ENCODE measurements at regions not wholly inside any gene's neighbourhood (a gene's known extent, or its start where the extent isn't known, plus 50 kb on each side); places are given as distances from the start of the nearest gene placed in this dataset.
"Not testable (repeated sequence)": the region's sequence is repeated elsewhere in the genome, so short reads cannot be mapped to it uniquely, and the experiment has no call there.

DNA sequence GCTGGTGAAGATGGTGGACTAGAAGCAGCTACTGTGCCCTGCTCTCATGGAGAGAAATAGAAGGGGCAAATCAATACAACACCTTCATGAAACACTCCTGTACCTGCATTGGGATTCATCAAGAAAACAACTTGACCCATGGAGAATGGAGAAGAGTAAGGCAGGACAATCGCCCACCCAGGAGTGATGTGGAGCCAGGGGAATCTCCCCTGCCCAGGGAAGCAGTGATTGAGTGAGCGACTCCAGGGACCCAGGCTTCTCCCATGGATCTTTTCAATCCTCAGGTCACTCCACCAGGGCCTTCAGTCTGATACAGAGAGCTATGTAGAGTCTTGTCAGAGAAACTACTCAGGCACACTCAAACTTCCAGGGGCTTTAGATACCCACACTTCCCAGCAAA, 161.9 kb upstream of the DYRK2 start:
- no peak overlapping the region for H3K4me3 ChIP-seq (ENCODE audit: low read depth, low read length, poor library complexity, severe bottlenecking)
- DNase-seq (ENCODE audit: low spot score) = no peak
- POLR2A ChIA-PET (ENCODE audit: low non-redundant PET) = no interaction called here
- no peak overlapping the region for H3K27ac ChIP-seq (ENCODE audit: low read depth, low read length, poor library complexity, severe bottlenecking)
- H3K27me3 ChIP-seq (replicated peaks; ENCODE audit: insufficient read depth, low read depth, low read length, poor library complexity) = no peaks in the 10 kb centered on the region
- no TSS peak for BruUV-seq (replicated peaks)
- TF ChIP-seq EZH2 (IDR thresholded peaks at IDR 0.05; ENCODE audit: borderline replicate concordance, low read depth, low read length, poor library complexity, severe bottlenecking) = no peak
- TF ChIP-seq, protein P1, sequence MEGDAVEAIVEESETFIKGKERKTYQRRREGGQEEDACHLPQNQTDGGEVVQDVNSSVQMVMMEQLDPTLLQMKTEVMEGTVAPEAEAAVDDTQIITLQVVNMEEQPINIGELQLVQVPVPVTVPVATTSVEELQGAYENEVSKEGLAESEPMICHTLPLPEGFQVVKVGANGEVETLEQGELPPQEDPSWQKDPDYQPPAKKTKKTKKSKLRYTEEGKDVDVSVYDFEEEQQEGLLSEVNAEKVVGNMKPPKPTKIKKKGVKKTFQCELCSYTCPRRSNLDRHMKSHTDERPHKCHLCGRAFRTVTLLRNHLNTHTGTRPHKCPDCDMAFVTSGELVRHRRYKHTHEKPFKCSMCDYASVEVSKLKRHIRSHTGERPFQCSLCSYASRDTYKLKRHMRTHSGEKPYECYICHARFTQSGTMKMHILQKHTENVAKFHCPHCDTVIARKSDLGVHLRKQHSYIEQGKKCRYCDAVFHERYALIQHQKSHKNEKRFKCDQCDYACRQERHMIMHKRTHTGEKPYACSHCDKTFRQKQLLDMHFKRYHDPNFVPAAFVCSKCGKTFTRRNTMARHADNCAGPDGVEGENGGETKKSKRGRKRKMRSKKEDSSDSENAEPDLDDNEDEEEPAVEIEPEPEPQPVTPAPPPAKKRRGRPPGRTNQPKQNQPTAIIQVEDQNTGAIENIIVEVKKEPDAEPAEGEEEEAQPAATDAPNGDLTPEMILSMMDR (conservative IDR thresholded peaks at IDR 0.05; ENCODE audit: low read depth, low read length) = no peak
- CTCF ChIA-PET = no interaction called here
- no peaks in the 10 kb centered on the region for H3K36me3 ChIP-seq (ENCODE audit: insufficient read depth, low read length, poor library complexity, severe bottlenecking)
- intact Hi-C loops (cut with micrococcal nuclease; ENCODE audit: unreplicated experiment) = no loop called here
- no peaks in the 10 kb centered on the region for H3K4me1 ChIP-seq (ENCODE audit: insufficient read depth, low read length, poor library complexity, severe bottlenecking)
- peaks cover 11% of the 10 kb centered on the region for H3K9me3 ChIP-seq (ENCODE audit: low read depth, low read length, poor library complexity, severe bottlenecking)

DNA sequence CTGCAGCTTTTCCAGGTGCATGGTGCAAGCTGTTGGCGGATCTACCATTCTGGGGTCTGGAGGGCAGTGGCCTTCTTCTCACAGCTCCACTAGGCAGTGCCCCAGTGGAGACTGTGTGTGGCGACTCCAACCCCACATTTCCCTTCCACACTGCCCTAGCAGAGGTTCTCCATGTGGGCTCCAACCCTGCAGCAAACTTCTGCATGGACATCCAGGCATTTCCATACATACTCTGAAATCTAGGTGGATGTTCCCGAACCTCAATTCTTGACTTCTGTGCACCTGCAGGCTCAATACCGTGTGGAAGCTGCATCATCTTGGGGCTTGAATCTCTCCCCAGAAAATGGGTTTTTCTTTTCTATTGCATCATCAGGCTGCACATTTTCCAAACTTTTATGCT, 160.2 kb upstream of the DYRK2 start:
- H3K27ac ChIP-seq (ENCODE audit: low read depth, low read length, poor library complexity, severe bottlenecking); H3K4me1 ChIP-seq (ENCODE audit: insufficient read depth, low read length, poor library complexity, severe bottlenecking); intact Hi-C loops (cut with micrococcal nuclease; ENCODE audit: unreplicated experiment); CTCF ChIA-PET; H3K36me3 ChIP-seq (ENCODE audit: insufficient read depth, low read length, poor library complexity, severe bottlenecking); H3K4me3 ChIP-seq (ENCODE audit: low read depth, low read length, poor library complexity, severe bottlenecking); BruUV-seq (replicated peaks); DNase-seq (ENCODE audit: low spot score); POLR2A ChIA-PET (ENCODE audit: low non-redundant PET); H3K27me3 ChIP-seq (replicated peaks; ENCODE audit: insufficient read depth, low read depth, low read length, poor library complexity): not testable (repeated sequence)
- H3K9me3 ChIP-seq (ENCODE audit: low read depth, low read length, poor library complexity, severe bottlenecking) = peaks cover 12% of the 10 kb centered on the region

DNA sequence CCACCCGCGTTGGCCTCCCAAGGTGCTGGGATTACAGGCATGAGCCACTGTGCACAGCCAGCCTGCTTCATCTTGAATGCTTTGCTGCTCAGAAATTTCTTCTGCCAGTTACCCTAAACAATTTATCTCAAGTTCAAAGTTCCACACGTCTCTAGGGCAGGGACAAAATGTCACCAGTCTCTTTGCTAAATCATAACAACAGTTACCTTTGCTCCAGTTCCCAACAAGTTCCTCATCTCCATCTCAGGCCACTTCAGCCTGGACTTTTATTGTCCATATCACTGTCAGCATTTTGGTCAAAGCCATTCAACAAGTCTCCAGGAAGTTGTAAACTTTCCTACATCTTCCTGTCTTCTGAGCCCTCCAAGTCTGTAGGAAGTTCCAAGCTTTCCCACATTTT, 159.5 kb upstream of the DYRK2 start:
- intact Hi-C loops (cut with micrococcal nuclease; ENCODE audit: unreplicated experiment) = no loop called here
- Histone ChIP-seq H3K36me3 (ENCODE audit: insufficient read depth, low read length, poor library complexity, severe bottlenecking) (no peaks in the 10 kb centered on the region), H3K9me3 (ENCODE audit: low read depth, low read length, poor library complexity, severe bottlenecking) (peaks cover 12% of the 10 kb centered on the region), H3K27ac (ENCODE audit: low read depth, low read length, poor library complexity, severe bottlenecking) (no peak overlapping the region), H3K4me1 (ENCODE audit: insufficient read depth, low read length, poor library complexity, severe bottlenecking) (no peaks in the 10 kb centered on the region), H3K27me3 (replicated peaks; ENCODE audit: insufficient read depth, low read depth, low read length, poor library complexity) (no peaks in the 10 kb centered on the region), H3K4me3 (ENCODE audit: low read depth, low read length, poor library complexity, severe bottlenecking) (no peak overlapping the region)
- POLR2A ChIA-PET (ENCODE audit: low non-redundant PET) = no interaction called here
- TF ChIP-seq, protein P1 (conservative IDR thresholded peaks at IDR 0.05; ENCODE audit: low read depth, low read length) = no peak
- TF ChIP-seq EZH2 (IDR thresholded peaks at IDR 0.05; ENCODE audit: borderline replicate concordance, low read depth, low read length, poor library complexity, severe bottlenecking) = no peak
- CTCF ChIA-PET = no interaction called here
- BruUV-seq (replicated peaks) = no TSS peak
- DNase-seq (ENCODE audit: low spot score) = no peak

DNA sequence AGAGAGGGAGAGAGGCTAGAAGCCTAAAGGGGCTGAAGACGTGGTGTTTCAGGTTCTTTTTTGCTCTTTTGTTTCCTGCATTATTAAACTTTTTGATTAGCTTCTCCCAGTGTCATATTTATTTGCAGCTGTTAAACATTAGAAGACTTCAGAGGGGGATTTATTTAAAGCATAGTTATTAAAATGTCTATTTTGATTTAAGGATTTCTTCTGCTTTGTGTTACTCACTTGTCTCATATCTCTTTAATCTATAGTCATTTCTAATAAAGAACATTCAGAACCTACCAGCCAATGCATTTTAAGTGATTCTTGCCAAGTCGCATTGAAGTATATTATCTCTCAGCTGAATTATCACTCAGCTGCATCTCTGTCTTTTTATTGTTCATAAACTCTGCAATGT, 152.0 kb upstream of the DYRK2 start:
- DNase-seq (ENCODE audit: low spot score) = no peak
- TF ChIP-seq, protein P1 (conservative IDR thresholded peaks at IDR 0.05; ENCODE audit: low read depth, low read length) = no peak
- TF ChIP-seq EZH2 (IDR thresholded peaks at IDR 0.05; ENCODE audit: borderline replicate concordance, low read depth, low read length, poor library complexity, severe bottlenecking) = no peak
- no peak overlapping the region for H3K4me3 ChIP-seq (ENCODE audit: low read depth, low read length, poor library complexity, severe bottlenecking)
- peaks cover 22% of the 10 kb centered on the region for H3K27me3 ChIP-seq (replicated peaks; ENCODE audit: insufficient read depth, low read depth, low read length, poor library complexity)
- peaks cover 2% of the 10 kb centered on the region for H3K9me3 ChIP-seq (ENCODE audit: low read depth, low read length, poor library complexity, severe bottlenecking)
- H3K4me1 ChIP-seq (ENCODE audit: insufficient read depth, low read length, poor library complexity, severe bottlenecking) = no peaks in the 10 kb centered on the region
- BruUV-seq (replicated peaks) = no TSS peak
- CTCF ChIA-PET = no interaction called here
- no peak overlapping the region for H3K27ac ChIP-seq (ENCODE audit: low read depth, low read length, poor library complexity, severe bottlenecking)
- no peaks in the 10 kb centered on the region for H3K36me3 ChIP-seq (ENCODE audit: insufficient read depth, low read length, poor library complexity, severe bottlenecking)
- POLR2A ChIA-PET (ENCODE audit: low non-redundant PET) = no interaction called here
- intact Hi-C loops (cut with micrococcal nuclease; ENCODE audit: unreplicated experiment) = no loop called here

Data from A673 (cell line).